ENCODE measurements at regions not wholly inside any gene's neighbourhood (a gene's known extent, or its start where the extent isn't known, plus 50 kb on each side); places are given as distances from the start of the nearest gene placed in this dataset.

DNA sequence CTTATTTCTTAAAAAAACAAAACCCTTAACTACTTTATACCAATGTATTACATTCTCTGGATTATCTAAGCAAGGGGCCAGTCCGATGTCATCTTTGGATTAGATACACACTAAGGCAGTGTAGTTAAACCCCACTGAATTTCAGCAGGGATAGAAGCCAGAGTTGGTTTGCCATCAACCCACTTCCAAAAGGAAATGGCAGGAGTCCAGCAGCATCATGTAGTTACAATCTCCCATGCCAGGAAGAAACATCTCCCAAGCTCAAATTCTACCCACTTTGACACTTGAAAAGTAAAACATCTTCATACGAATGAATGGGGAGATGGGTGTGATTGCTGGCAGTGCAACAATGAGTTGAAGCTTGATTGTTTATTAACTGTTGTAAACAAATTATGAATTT is 203.5 kb upstream of the PLXNC1 start:
- H3K4me3 ChIP-seq = no peak overlapping the region
- ATAC-seq (no peak), DNase-seq (no peak)
- TF ChIP-seq, protein P1, sequence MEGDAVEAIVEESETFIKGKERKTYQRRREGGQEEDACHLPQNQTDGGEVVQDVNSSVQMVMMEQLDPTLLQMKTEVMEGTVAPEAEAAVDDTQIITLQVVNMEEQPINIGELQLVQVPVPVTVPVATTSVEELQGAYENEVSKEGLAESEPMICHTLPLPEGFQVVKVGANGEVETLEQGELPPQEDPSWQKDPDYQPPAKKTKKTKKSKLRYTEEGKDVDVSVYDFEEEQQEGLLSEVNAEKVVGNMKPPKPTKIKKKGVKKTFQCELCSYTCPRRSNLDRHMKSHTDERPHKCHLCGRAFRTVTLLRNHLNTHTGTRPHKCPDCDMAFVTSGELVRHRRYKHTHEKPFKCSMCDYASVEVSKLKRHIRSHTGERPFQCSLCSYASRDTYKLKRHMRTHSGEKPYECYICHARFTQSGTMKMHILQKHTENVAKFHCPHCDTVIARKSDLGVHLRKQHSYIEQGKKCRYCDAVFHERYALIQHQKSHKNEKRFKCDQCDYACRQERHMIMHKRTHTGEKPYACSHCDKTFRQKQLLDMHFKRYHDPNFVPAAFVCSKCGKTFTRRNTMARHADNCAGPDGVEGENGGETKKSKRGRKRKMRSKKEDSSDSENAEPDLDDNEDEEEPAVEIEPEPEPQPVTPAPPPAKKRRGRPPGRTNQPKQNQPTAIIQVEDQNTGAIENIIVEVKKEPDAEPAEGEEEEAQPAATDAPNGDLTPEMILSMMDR (IDR thresholded peaks at IDR 0.05) = no peak
- H3K27ac ChIP-seq = no peak overlapping the region
- H3K4me1 ChIP-seq = no peaks in the 10 kb centered on the region
- H3K27me3 ChIP-seq (ENCODE audit: low read depth) = no peaks in the 10 kb centered on the region
- H3K9me3 ChIP-seq = no peaks in the 10 kb centered on the region
- intact Hi-C loops (cut with DNase I) = no loop called here
- H3K36me3 ChIP-seq = no peaks in the 10 kb centered on the region

DNA sequence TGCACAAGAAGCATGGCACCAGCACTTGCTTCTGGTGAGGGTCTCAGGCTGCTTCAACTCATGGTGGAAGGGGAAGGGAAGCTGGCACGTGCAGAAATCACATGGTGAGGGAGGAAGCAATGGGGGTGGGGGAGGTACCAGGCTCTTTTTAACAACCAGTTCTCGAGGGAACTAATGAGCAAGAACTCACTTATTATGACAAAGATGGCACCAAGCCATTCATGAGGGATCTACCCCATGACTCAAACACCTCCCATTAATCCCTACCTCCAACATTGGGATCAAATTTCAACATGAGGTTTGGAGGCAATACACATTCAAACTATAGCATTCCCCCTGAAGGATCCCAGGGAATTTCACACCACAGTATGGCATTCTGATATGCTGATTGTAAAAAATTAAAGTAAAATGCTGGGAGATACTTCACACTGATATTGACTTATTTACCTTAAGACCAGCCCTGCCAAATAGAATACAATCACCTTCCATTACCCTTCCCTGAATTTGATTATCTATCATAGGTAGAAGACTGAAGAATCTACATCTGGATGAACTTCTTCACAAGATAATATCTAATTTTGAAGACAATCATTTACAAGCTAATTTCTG is 201.7 kb upstream of the PLXNC1 start:
- TF ChIP-seq, protein P1 (IDR thresholded peaks at IDR 0.05) = no peak
- no peaks in the 10 kb centered on the region for H3K36me3 ChIP-seq
- ATAC-seq (no peak), DNase-seq (no peak)
- no peak overlapping the region for H3K27ac ChIP-seq
- intact Hi-C loops (cut with DNase I) = no loop called here
- no peaks in the 10 kb centered on the region for H3K9me3 ChIP-seq
- H3K4me3 ChIP-seq = no peak overlapping the region
- no peaks in the 10 kb centered on the region for H3K27me3 ChIP-seq (ENCODE audit: low read depth)
- no peaks in the 10 kb centered on the region for H3K4me1 ChIP-seq

DNA sequence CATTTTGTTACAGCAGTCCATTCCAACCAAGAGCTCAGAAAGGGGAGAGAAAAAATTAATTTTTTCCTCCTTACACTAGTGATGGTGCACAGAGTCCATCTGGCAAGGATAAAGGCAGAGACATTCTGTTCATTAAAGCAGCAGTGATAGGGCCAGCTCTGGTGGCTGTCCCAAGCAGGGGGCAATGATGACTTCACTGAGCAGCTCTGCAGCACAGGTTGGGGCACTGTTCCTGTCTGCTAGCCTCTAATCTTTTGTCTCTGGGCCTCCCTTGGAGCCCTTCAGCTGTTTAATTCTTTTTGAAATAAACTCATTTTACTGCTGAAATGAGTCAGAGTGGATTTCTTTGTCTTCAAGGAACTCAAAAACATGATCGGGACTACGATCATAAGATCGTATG is 200.9 kb upstream of the PLXNC1 start:
- Histone ChIP-seq H3K27me3 (ENCODE audit: low read depth) (no peaks in the 10 kb centered on the region), H3K4me3 (no peak overlapping the region), H3K4me1 (no peaks in the 10 kb centered on the region), H3K9me3 (no peaks in the 10 kb centered on the region), H3K36me3 (no peaks in the 10 kb centered on the region), H3K27ac (no peak overlapping the region)
- DNase-seq = no peak
- intact Hi-C loops (cut with DNase I) = no loop called here
- ATAC-seq = no peak
- TF ChIP-seq, protein P1 (IDR thresholded peaks at IDR 0.05) = no peak

DNA sequence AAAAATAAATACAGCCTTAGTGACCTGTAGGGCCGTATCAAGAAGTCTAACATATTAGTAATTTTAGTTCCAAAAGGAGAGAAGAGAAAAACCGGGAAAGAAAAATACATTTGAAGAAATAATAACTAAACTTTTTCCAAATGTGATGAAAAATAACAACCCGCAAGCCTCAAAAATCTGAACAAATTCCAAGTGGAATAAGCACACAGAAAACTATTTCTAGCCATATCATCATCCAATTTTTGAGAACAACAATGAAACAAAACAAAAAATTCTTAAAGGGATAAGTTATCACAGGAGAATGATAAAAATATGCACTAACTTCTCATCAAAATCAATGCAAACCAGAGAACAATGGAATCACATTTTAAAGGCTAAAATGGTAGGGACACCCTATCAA is 198.1 kb upstream of the PLXNC1 start:
- Histone ChIP-seq H3K27ac (no peak overlapping the region), H3K27me3 (ENCODE audit: low read depth) (no peaks in the 10 kb centered on the region), H3K9me3 (no peaks in the 10 kb centered on the region), H3K36me3 (no peaks in the 10 kb centered on the region), H3K4me1 (no peaks in the 10 kb centered on the region), H3K4me3 (no peak overlapping the region)
- DNase-seq (no peak), ATAC-seq (no peak)
- TF ChIP-seq, protein P1 (IDR thresholded peaks at IDR 0.05) = no peak
- intact Hi-C loops (cut with DNase I) = no loop called here

DNA sequence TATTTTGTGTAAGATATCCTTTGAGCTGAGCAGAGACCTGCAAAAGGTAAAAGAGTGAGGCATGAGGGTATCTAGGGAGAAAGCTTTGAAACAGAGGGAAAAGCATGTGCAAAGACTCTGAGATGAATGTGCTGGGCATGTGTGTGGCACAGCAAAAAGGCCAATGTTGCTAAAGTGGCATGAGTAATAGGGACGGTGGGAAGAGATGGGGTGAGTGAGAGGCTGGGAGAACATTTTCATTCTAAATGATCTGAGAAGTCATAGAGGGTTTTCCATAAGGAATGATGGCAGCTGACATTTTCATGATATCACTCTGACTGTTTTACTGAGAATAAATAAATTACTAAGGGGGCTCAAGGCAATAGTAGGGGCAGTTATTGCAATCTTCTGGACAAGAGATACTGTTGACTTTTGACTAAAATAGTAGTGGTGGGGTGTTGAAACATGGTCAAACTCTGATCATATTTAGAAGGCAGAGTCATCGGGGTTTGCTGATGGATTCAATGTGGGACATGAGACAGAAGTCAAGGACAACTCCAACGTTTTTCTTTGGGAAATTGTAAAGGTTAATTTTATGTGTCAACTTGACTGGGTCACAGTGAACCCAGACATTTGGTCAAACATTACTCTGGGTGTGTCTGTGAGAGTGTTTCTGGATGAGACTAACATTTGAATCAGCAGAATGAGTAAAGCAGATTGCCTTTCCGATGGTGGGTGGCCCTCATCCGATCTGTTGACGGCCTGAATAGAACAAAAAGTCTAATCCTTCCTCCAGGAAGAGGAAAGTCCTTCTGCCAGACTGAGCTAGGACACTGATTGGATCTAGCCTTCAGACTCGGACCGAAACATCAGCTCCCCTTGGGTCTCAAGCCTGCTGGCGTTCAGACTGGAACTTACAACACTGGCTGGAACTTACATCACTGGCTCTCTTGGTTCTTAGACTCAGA is 193.9 kb upstream of the PLXNC1 start:
- Histone ChIP-seq H3K9me3 (no peaks in the 10 kb centered on the region), H3K4me1 (no peaks in the 10 kb centered on the region), H3K27me3 (ENCODE audit: low read depth) (no peaks in the 10 kb centered on the region), H3K27ac (no peak overlapping the region), H3K36me3 (no peaks in the 10 kb centered on the region), H3K4me3 (no peak overlapping the region)
- TF ChIP-seq, protein P1 (IDR thresholded peaks at IDR 0.05) = no peak
- no peak for ATAC-seq
- no peak for DNase-seq
- intact Hi-C loops (cut with DNase I) = no loop called here
